Breast epithelium (tissue), 3 donors: ENCODE measurements at regions not wholly inside any gene's neighbourhood (a gene's known extent, or its start where the extent isn't known, plus 50 kb on each side); places are given as distances from the start of the nearest gene placed in this dataset.

Source experiments
- POLR2A ChIP-seq: fragments of 450-650 bp; IDR thresholded peaks from one replicate; pipeline ENCODE4 v1.6.1; 2016; ENCODE audit warnings: antibody characterized with exemption, mild to moderate bottlenecking, moderate library complexity
- POLR2AphosphoS5 ChIP-seq, 3 donors: sonication (generic); formaldehyde crosslinking; IDR thresholded peaks; one replicate each; pipeline ENCODE4 v1.6.1; 2017; ENCODE audit warnings: antibody characterized with exemption in 3 of 3
- TF ChIP-seq, protein P1 (sequence below), 3 donors: fragments of 450-650 bp; IDR thresholded peaks; one replicate each; pipeline ENCODE4 v1.5.1; 2016 to 2017; ENCODE audit warnings: antibody characterized with exemption in 3 of 3, mild to moderate bottlenecking in 3 of 3, moderate library complexity in 3 of 3

DNA sequence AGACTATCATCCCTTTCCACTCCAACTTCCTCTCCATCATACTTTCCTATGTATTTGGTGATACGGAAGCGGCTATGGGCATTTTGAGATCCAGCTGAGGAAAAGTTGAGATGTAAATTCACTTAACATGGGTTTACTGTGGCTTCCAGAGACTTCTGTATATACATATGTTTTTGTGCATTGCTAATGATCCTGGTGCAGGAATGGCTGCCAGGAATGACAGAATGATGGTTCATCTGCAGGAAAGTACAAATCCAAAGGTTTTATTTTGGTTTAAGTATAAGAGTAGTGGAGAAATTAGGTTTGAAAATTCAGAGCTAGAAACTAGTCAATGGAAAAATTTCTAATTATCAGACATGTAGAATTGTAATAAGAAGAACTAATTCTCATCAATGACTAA, 95.0 kb upstream of the PAM start:
- TF ChIP-seq, protein P1, sequence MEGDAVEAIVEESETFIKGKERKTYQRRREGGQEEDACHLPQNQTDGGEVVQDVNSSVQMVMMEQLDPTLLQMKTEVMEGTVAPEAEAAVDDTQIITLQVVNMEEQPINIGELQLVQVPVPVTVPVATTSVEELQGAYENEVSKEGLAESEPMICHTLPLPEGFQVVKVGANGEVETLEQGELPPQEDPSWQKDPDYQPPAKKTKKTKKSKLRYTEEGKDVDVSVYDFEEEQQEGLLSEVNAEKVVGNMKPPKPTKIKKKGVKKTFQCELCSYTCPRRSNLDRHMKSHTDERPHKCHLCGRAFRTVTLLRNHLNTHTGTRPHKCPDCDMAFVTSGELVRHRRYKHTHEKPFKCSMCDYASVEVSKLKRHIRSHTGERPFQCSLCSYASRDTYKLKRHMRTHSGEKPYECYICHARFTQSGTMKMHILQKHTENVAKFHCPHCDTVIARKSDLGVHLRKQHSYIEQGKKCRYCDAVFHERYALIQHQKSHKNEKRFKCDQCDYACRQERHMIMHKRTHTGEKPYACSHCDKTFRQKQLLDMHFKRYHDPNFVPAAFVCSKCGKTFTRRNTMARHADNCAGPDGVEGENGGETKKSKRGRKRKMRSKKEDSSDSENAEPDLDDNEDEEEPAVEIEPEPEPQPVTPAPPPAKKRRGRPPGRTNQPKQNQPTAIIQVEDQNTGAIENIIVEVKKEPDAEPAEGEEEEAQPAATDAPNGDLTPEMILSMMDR (IDR thresholded peaks at IDR 0.05), result no peak
- no peak for TF ChIP-seq POLR2A
- TF ChIP-seq POLR2AphosphoS5 (IDR thresholded peaks at IDR 0.05), result no peak
